HG03354 (cell line): ENCODE measurements at regions not wholly inside any gene's neighbourhood (a gene's known extent, or its start where the extent isn't known, plus 50 kb on each side); places are given as distances from the start of the nearest gene placed in this dataset.

Experiments
- ATAC-seq: cut with Tn5 transposase; IDR thresholded peaks from one replicate; pipeline ENCODE4 v1.9.1; 2021; ENCODE audit warnings: mild to moderate bottlenecking; ENCODE audit not compliant: unreplicated experiment, poor library complexity, severe bottlenecking

GRCh38 chr5:167303582-167303981 is 987.9 kb upstream of the WWC1 start:
- ATAC-seq, result no peak

- no peak for ATAC-seq
These were observed 986.5 kb upstream of the WWC1 start for GRCh38 chr5:167304834-167305469.

- ATAC-seq, result no peak
These were observed 985.7 kb upstream of the WWC1 start for GRCh38 chr5:167305591-167306213.

GRCh38 chr5:167307042-167307441 is 984.4 kb upstream of the WWC1 start:
- no peak for ATAC-seq

- ATAC-seq, result no peak
These were observed 983.0 kb upstream of the WWC1 start for GRCh38 chr5:167308466-167308865.

DNA sequence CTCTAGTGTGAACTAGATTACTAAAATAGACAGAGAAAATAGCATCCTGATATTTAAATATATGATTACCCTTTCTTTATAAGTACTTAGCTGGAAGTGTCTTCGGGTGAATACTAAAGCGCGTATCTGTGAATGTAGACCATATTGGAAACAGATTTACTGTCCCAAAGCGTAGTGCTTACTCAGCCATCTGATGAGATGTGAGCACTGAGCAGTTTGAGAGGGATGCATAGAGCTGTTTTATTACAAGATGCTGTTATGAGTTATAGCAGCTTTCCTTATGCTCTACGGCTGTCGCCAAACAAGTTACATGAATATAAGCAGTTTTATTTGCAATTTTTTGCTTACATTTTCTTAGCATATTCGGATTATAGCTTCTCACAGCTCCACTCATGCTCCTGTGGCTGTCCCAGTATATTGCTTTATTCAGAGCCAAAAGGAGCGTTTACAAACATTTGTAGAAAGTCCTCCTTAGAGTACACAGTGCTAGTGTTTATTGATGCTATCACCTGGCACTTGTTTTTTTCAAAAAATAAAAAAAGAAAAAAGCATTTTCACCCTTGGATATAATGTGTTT is 981.4 kb upstream of the WWC1 start:
- no peak for ATAC-seq

DNA sequence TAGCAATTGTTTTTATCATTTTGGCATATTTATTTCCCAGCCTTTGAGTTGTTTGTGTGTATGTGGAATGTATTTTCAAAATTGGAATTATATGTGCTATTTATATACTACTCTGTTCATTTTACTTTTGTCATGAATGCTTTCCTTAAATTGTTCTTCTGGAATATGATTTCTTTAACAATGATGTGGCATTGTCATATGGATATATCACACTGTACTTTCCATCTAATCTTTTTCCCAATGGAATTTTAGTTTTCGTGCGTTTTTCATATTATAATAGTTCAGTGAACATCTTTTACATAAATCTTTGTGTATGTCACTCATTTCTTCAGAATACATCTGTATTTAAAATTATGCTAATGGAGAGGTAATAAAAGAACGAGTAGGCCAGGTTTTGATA is 980.1 kb upstream of the WWC1 start:
- no peak for ATAC-seq

DNA sequence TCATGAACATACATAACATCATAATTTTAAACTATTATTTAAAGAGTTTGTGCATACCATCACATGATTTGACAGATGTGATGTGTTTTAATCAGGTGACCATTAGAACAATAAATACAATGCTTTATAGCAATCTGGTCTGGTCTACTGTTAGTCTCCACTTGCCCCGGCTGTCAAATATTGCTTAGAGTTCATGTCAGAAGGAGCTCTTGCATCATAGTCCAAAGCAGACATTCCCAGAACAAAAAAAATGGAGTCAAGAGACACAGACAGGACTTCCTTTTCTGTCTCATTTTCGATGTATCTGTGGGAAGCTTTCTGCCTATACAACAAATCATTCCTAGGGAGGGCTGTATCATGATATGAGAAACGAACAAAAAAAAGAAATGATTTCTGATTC is 979.2 kb upstream of the WWC1 start:
- ATAC-seq, result no peak

- ATAC-seq, result no peak
These were observed 975.7 kb upstream of the WWC1 start for GRCh38 chr5:167315762-167316161.

GRCh38 chr5:167317884-167318283 is 973.6 kb upstream of the WWC1 start:
- no peak for ATAC-seq

GRCh38 chr5:167319243-167319642 is 972.2 kb upstream of the WWC1 start:
- ATAC-seq, result no peak

DNA sequence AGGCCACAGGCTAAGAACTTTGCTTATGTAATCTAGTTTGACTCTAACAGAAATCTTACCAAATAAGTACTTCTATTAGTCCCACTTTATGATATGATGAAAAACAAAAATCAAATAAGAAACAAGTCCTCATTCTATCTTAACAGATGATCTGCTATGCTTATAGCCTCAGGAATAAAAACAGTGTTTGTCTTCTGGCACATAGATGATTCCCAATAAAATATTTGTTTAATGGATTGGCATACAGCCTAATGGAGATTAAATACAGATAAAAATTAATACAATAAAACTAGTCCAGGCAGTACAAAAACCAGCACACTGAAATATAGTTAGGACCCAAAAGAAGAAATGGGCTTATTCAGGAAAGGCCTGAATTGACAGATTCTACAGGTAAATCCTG is 971.4 kb upstream of the WWC1 start:
- no peak for ATAC-seq

DNA sequence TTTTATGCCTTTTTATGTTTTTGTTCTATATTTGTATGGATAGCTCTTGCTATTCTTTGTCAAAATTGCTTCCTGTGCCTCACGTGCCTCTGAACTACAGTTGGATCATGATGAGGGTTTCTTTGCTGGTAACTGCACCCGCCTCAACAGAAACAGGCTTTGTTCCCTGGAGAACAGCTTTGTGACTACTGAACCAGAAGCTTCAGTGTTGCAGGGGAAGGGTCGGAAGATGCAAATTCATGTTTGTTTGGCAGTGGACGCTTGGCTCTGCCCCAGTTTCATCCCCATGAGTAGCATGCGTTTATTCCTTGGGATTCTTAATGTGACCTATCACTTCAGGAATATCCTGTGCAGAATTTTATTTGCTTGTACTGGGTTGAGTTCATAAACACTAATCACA is 959.1 kb upstream of the WWC1 start:
- ATAC-seq, result no peak

GRCh38 chr5:167336161-167336560 is 955.3 kb upstream of the WWC1 start:
- no peak for ATAC-seq

DNA sequence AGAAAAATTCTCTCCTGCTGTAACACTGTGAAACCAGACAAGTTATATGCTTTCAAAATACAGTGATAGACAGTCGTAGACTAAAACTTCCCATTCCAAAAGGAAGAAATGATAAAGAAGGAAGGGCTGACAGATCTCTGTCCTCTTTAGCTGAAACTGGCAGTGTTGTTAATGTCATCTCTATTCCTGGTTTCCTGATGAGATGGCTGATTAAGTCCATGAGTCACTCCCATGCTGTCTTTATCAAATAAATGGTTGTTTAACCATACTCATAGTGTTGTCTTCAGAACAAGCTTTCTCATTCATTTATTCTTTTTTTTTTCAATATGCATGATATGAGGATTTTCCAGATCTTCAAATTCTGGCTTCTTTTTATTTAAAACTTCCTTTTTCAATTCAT is 952.2 kb upstream of the WWC1 start:
- ATAC-seq, result no peak

GRCh38 chr5:167346461-167346860 is 945.0 kb upstream of the WWC1 start:
- no peak for ATAC-seq

DNA sequence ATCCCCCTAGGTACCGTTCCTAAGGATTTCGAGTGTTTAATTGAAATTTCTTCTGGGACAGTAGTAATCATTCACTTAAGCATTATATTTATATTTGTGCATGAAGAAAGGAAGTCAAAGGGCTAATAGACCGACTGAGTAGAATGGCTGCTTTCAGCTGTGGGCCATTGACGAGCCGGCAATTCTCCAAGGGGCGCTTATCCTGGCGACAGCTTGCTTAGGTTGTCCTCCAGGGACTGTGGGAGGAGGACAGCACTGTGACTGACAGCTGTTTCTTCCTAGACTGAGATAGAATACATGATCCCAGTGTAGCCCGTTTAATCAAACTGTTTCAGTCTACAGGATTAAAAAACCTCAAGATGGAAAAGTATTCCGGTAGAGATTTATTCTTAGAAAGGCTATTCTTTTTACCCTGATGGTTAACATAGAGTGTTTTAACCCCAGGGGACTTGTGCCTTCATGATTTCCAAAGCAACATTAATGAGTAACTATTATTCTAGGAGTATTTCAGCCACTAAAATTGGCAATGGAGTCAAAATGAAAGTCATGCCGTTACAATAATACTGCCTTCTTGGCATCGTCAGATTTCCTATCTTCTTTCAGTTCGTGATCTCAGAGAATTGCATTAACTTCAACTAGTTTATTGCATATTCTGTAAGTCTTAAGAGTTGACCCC is 943.1 kb upstream of the WWC1 start:
- ATAC-seq, result no peak

DNA sequence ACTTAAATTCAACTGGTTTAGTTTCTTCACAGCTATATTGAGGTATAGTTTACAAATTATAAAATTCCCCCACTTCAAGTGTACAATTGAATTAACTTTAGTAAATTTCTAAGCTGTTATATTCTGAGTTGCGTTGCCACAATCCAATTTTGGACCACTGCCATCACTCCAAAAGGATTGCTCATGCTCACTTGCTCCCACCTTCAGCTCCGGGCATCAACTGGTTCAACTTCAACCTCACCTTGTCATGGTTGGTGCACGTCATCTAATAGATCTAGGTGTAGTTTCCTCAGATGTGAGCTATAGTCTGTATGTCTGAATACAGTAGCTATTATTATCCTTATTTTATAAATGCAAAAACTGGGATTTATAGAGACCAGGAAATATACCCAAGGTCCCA is 942.5 kb upstream of the WWC1 start:
- ATAC-seq, result no peak

DNA sequence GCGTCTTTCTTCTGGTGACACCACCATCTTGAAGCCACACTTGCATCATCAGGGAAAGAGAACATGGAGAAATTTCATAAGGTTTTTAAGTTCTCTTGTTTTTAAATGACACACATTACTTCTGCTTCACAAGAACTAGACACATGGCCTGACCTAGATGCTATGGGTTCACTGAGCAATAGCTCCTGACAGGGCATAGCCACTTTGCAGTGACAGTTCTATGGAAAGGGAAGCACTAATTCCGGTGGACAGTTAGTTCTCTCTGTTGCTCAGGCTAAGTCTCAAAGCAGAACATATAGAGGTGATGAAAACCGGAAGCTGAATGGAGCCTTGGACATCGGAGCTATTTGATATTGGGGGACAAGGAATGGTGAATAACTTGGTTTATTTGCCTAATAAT is 940.1 kb upstream of the WWC1 start:
- no peak for ATAC-seq

- ATAC-seq, result no peak
These were observed 938.6 kb upstream of the WWC1 start for GRCh38 chr5:167352801-167353200.

DNA sequence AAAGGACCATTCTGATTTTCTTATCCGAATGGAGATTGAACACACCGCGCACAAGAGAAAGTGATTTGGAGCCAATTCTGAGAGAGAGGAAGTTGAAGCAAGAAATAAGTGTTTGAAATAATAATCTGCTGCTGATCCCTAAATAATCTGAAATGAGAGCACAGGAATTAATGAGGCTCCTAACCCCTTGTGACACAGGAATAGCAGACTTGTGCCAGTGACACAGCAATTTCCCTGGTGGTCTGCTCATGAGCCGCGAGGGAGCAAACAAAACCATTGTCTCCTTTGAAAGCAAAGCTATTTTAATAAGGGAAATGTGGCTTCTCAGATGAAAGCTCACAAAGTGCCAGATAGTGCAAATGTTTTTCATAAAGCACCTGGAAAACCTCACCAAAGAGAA is 936.1 kb upstream of the WWC1 start:
- ATAC-seq, result no peak
